C4-2B (cell line): ENCODE measurements at regions not wholly inside any gene's neighbourhood (a gene's known extent, or its start where the extent isn't known, plus 50 kb on each side); places are given as distances from the start of the nearest gene placed in this dataset.

ENCODE experiments used
- H3K27ac ChIP-seq: fragments of 450-650 bp; 2 replicates; pipeline ENCODE4 v1.5.1; 2017
- CTCF ChIP-seq: fragments of 450-650 bp; conservative IDR thresholded peaks from 2 replicates; pipeline ENCODE4 v1.5.1; 2017; ENCODE audit warnings: mild to moderate bottlenecking
- ZFX ChIP-seq: fragments of 450-650 bp; IDR thresholded peaks from 2 replicates; pipeline ENCODE4 v1.6.1; 2017

DNA sequence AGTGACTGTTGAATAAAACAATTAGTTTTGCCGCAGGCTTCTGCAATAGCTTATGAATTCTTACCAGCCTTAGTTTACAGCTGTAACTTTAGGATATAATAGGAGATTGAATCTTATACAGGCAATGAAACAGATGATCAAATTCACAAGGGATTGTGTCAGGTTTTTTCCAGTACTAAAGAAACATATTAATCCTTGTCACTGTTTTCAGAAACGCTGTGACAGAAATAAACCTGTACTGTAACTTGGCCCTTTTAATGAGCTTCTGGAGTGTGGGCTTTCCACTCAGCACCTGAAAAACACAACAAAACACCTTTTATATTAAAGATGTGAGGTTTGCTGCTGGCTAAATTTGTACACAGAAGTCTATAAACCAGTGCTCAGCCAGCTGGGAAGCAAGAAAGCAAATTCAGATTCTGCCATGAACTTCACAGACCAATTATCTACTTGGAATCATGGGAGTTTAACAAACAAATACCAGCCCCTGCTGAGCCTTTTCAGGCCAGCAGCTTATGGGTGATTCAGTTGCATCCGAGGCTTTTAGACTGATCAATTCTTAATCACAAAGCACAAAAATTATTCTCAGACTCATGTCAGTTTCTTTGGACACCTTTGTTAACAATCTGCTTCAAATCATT, 109.5 kb downstream of the FOXG1 start:
- H3K27ac ChIP-seq: peak overlapping the region; percentile 34; the same call in 1 of the 2 replicates
- no peak for TF ChIP-seq CTCF
- no peak for TF ChIP-seq ZFX

- TF ChIP-seq ZFX (no peak), CTCF (no peak)
- peak overlapping the region; percentile 34; the same call in 1 of the 2 replicates for H3K27ac ChIP-seq
Observed at GRCh38 chr14:28876572-28876945, 110.0 kb downstream of the FOXG1 start.

- TF ChIP-seq CTCF (no peak), ZFX (no peak)
- no peak overlapping the region for H3K27ac ChIP-seq
Observed at GRCh38 chr14:28877923-28878322, 111.3 kb downstream of the FOXG1 start.

GRCh38 chr14:28879573-28879996, 113.0 kb downstream of the FOXG1 start:
- no peak; the same call in 1 of the 2 replicates for TF ChIP-seq CTCF
- TF ChIP-seq ZFX: no peak
- no peak overlapping the region for H3K27ac ChIP-seq

GRCh38 chr14:28886940-28887339, 120.4 kb downstream of the FOXG1 start:
- TF ChIP-seq CTCF: no peak
- H3K27ac ChIP-seq: no peak overlapping the region

DNA sequence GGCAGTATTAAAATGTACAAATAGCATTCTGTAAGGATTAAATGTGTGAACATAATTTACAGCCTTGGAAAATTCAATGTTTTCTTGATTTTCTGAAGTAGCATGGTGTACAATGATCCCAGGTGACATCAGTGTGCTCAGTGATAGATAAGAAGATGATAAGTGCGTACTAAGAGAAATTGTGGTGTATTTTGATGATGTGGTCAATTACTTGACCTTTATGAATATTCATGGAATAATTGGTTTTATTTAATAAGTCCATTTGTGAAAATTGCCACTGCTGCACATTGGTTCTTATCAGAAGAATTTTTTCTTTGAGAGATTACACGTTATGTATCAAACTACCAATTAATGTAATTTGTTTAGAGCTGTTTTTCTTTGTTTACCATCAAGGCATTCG, 128.8 kb downstream of the FOXG1 start:
- no peak for TF ChIP-seq ZFX
- no peak for TF ChIP-seq CTCF
- no peak overlapping the region for H3K27ac ChIP-seq

DNA sequence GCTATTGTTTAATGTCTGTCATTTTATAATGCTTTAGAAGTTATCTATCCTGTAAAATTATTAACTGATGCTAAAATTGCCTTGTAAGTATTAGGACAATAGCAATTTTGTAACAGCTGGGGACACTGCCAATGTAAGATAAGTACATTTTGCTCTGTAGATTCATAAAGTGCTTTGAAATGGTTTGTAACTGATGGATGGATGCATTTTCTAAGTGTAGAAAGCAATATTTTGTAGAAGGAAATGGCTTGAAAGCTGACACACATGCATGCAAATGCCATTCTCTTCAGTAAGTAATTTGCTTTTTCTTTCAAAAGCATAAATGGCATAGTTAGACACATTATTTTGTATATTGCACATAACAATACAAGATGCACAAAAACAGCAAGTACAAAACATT, 129.8 kb downstream of the FOXG1 start:
- TF ChIP-seq ZFX: no peak
- TF ChIP-seq CTCF: no peak
- H3K27ac ChIP-seq: no peak overlapping the region
